Fibroblast of the aortic adventitia (primary cell): ENCODE measurements at regions not wholly inside any gene's neighbourhood (a gene's known extent, or its start where the extent isn't known, plus 50 kb on each side); places are given as distances from the start of the nearest gene placed in this dataset.

ENCODE experiments used
- DNase-seq: peaks from one replicate; pipeline ENCODE4 v3.0.0-alpha.2; 2010; ENCODE audit warnings: low read depth
- H3K4me3 ChIP-seq: 2 replicates; pipeline ENCODE4 v1.5.1; 2011; ENCODE audit warnings: low read depth, mild to moderate bottlenecking, control low read depth, low read length, moderate library complexity
- CTCF ChIP-seq: IDR thresholded peaks from 2 replicates; pipeline ENCODE4 v1.5.1; 2011; ENCODE audit warnings: mild to moderate bottlenecking, low read length, control low read depth, inconsistent platforms; ENCODE audit not compliant: insufficient read depth

- no peak for DNase-seq
- TF ChIP-seq CTCF, result no peak
- H3K4me3 ChIP-seq, result no peak overlapping the region
Observed at GRCh38 chr17:15130426-15130825, 134.7 kb downstream of the PMP22 start.

DNA sequence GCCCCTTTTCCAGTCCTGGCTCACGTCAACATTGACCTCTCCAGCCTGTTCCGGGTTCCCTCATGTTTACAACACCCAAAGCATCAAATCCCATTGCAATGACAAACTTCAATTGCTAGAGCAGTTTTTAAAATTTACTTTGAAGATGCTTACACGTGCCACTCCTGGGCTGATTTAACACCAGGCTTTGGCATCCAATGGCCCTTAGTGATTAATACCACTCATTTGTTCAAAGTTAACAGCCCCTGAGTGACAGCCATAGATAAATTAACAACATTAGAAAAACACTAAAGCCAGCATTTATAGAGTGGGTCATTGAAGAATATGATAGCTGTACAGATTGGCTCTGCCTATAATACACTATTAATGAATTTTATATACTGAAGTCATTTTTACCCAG is 135.1 kb downstream of the PMP22 start:
- no peak overlapping the region for H3K4me3 ChIP-seq
- no peak for TF ChIP-seq CTCF
- no peak for DNase-seq

DNA sequence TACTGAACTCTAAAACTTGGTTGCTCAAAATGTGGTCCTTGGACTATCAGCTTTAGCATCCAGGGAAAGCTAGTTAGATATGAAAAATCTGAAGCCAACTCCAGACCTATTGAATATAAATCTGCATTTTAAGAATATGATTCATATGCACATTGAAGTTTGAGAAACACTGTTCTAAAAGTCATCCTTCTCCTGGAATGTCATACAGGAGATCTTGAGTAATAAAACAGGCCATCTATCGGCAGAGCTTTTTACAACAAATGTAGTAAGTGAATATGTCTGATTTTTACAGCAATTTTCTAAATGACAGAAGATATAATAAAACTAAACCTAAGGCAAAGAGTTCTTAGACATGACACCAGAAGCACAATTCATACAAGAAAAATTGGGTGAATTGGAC is 140.4 kb downstream of the PMP22 start:
- TF ChIP-seq CTCF, result no peak
- H3K4me3 ChIP-seq, result no peak overlapping the region
- no peak for DNase-seq

DNA sequence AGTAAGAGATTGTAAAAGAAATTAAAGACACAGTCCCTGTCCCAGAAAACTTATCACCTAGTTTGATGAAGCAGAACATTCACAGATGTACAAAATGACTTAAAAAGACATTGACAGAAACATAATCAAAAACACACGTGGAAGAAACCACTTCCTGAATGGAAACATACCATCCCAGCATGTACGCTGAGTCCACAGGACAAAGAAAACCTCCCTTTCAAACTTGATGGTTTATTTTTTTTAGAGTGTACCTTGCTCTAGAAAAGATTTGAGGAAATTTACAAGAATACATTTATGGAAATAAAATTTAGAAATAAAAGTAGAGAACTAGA is 140.9 kb downstream of the PMP22 start:
- H3K4me3 ChIP-seq, result no peak overlapping the region
- TF ChIP-seq CTCF, result no peak
- no peak for DNase-seq

DNA sequence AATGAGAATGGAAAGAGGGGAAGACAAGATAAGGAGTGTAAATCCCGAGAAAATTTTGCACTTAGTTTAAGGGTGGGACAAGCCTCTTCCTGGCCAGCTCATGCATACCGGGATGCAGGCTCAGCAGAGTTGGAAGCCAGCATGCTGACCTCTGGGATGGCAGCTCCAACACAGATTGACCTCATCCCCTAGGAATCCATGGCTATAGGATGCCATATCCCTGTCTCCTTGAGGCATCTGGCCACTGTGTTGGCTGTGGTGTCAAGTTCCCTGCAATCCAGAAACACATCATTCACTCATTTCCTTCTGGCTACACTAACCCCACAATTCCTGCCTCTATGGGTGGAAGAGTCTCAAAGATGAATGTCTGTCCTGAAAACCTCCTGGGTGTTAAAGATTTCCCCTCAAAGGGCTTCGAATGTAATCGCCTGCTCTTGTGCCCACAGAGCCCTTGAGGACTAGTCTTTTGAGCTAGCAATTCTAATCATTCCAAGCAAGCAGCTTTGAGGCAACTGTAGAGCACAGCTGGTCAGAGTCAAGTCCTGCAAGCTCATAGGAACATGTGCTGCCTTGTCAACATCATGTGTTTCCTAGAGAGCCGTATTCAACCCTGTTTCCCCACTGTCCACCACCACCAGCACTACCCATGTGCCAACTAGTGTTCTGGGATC is 141.4 kb downstream of the PMP22 start:
- TF ChIP-seq CTCF, result no peak
- no peak overlapping the region for H3K4me3 ChIP-seq
- peak; percentile 54 for DNase-seq

DNA sequence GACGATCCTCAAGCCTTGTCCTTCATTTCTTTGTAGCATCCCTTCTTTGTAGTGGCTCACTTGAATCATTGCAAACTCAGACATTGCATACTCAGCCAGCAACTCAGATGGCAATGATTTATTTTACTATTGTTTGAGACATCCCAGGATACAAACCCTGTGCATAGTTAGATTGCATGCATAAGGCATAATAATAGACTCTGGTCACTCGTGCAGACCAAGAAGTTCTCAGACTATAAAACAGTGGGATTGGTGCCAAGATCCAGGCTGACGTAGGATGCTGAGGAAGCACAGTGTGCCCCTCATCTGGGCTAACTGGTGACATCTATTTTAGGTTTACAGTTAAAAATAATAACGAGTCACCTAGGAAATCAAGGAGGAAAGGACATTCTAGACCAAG is 142.3 kb downstream of the PMP22 start:
- DNase-seq, result peak; percentile 18
- TF ChIP-seq CTCF, result no peak
- no peak overlapping the region for H3K4me3 ChIP-seq

DNA sequence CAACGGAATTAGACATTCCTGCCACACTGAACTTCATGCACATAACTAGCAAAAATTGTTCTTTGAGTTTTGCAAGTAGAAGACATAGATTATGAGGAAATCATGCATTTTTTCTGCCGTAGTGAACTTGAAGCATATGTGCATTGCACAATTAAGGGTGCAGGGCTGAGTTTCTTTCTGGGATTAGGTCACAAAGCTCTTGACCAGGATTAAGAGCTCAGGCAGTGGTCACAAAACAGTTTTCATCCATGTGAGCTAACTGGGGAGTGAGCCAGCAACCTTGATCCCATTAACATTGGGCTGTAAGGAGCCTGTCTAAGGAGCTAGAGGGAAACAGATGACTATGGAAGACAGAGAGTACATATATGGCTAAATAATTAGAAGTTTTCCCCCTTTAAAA is 143.7 kb downstream of the PMP22 start:
- H3K4me3 ChIP-seq, result no peak overlapping the region
- no peak for DNase-seq
- TF ChIP-seq CTCF, result no peak
